ENCODE measurements at regions not wholly inside any gene's neighbourhood (a gene's known extent, or its start where the extent isn't known, plus 50 kb on each side); places are given as distances from the start of the nearest gene placed in this dataset.

- DNase-seq, result no peak
These were observed 476.4 kb downstream of the VRK1 start for GRCh38 chr14:97273540-97273939.

DNA sequence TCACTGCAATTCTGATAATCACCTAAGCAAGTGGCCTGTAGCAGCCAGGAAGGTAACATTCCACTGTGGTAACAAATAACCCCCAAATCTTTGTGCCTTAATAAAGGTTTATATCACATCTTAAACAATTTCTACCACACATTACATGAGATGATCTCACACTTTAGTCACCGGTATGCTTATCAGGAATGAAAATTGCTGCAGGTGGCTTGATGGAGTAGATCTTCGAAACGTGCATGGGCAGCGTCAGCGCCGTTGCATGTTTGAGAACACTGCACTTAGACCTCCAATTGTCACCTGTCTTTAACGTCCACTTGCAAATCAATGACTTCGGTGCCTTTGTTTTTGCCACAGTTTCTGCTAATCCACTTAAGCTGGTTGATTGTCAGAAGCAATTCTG, 477.4 kb downstream of the VRK1 start:
- no peak for DNase-seq

DNA sequence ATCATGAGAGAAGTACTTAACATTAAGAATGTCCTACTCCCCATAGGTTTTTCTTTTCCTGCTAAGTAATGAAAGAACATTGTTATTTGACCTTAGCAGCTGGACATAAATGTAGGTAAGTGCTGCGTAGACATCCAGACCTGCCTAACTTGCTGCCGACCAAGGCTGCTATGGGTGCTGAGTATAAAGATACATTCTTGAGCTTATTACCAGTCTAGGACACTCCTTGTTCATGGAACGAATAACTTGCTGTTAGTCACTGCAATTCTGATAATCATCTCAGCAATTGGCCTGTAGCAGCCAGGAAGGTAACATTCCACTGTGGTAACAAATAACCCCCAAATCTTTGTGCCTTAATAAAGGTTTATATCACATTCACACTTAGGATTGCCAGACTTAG, 478.1 kb downstream of the VRK1 start:
- DNase-seq, result no peak

DNA sequence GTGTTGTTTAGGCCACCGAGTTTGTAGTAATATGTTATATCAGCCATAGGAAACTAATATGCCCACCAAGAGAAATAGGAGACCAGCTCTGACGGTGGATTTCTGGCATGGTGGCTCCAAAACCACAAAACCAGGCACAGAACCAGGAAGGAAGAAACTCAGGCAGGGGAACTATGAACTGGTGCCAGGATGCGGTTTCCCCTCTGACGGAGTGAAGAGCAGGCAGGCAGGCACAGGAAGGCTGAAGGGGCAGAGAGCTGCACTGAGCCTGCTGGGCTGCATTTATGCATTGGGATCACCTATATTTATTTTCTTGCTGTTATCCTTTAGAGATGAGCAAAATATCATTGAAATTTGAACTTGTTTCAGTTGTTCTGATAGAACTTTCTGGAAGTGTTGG, 479.4 kb downstream of the VRK1 start:
- DNase-seq, result no peak

- no peak for DNase-seq
These were observed 480.5 kb downstream of the VRK1 start for GRCh38 chr14:97277711-97278110.

DNA sequence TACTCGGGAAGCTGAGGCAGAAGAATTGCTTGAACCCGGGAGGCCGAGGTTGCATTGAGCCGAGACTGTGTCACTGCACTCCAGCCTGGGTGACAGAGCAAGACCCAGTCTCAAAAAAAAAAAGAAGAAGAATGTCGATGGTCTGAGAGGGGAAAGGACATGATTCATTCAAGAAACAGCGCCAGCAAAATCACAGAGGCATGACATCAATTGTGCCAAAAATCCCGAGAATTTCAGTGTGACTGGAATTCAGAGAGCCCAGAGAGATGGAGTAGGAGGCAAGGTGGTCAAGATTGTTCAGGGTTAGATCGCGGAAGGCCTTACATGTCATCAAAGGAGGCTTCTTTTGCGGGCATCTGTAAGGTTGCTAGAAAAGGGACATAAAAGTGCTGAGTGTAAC, 483.3 kb downstream of the VRK1 start:
- DNase-seq, result no peak

DNA sequence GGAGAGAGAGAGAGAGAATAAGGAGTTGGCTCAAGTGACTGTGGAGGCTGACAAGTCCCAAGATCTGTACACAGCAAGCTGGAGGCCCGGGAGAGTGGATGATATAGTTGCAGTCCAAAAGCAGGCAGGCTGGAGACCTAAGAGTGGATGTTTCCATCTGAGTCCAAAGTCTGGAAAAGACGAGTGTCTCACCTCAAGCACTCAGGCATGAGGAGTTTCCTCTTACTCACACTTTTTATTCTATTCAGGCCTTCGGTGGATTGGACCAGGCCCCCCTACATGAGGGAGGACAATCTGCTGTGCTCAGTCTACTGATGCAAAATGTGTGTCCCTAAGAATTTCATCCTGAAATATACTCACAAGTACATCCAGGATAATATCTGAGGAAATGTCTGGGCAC, 484.6 kb downstream of the VRK1 start:
- no peak for DNase-seq

- no peak for DNase-seq
These were observed 485.2 kb downstream of the VRK1 start for GRCh38 chr14:97282210-97283004.

DNA sequence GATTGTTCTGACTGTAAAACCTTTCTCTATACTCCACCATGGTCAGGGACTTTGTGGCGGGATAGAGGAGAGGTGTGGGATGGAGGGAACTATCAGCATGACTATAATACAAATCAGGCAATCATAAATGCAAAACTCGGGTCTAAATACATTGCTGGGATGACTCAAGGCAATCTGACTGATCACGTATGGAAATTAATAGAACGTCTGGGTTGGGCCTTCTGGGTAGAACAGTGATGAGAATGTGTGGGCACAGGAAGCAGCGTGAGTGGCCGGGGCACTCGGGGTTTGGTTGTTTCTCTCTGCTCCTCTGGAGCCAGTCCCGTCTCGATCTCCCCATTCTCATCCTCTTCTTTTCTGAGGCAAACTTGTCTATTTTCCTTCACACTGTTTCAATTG, 485.8 kb downstream of the VRK1 start:
- DNase-seq, result no peak

- DNase-seq, result no peak
These were observed 486.2 kb downstream of the VRK1 start for GRCh38 chr14:97283426-97283825.

- DNase-seq, result no peak
These were observed 486.7 kb downstream of the VRK1 start for GRCh38 chr14:97283841-97284240.

DNA sequence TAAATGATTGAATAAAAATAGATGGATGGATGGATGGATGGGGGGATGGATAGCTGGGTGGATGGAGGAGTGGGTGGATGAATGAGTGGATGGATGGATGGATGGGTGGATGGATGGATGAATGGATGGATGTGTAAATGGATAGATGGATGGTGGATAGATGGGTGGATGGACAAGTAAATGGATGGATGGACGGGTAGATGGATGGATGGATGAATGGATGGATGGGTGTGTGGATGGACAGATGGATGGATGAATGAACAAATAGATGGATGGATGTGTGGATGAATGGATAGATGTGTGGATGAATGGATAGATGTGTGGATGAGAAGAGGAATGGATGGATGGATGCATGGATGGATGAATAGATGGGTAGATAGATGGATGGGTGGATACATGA, 490.8 kb downstream of the VRK1 start:
- no peak for DNase-seq

DNA sequence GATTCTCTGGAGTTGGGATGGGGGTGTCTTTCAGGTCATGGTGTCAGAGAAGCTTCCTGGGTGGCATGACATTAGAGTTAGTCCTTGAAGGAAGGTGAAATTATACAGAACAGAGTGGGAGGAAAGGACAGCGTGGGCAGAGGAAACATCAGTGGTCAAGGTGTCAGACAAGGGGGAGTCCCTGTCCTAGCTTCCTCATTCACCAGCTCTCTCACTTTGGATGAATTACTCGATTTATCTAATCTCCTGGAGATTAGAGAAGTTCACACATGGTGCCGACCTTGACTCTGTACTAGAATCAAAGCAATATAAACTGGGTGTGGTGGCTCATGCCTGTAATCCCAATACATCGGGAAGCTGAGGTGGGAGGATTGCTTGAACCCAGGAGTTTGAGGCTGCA, 492.9 kb downstream of the VRK1 start:
- DNase-seq, result no peak

DNA sequence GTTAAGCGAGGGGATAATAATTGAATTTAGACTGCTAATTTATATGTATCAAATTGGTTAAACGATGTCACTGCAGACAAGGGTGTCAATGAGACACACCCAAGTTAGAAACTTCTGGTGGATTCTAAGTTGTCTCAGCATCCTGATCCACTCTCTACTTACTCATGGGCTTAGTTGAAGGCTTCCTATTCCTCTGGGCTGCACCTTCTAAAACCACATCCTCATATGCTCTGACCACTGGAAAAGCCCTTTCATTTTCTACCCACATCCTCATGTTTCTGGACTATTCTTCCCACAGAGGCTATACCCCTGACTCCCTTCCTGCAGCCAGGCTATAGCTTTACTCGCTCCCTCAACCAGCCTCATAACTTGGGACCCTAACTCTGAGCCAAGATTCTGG, 493.8 kb downstream of the VRK1 start:
- DNase-seq, result no peak

GRCh38 chr14:97293659-97294058, 496.5 kb downstream of the VRK1 start:
- DNase-seq, result no peak

- no peak for DNase-seq
These were observed 498.0 kb downstream of the VRK1 start for GRCh38 chr14:97295108-97295710.

- no peak for DNase-seq
These were observed 499.0 kb downstream of the VRK1 start for GRCh38 chr14:97296176-97296575.

GRCh38 chr14:97297100-97297499, 499.9 kb downstream of the VRK1 start:
- no peak for DNase-seq

- DNase-seq, result no peak
These were observed 501.1 kb downstream of the VRK1 start for GRCh38 chr14:97298331-97298730.

DNA sequence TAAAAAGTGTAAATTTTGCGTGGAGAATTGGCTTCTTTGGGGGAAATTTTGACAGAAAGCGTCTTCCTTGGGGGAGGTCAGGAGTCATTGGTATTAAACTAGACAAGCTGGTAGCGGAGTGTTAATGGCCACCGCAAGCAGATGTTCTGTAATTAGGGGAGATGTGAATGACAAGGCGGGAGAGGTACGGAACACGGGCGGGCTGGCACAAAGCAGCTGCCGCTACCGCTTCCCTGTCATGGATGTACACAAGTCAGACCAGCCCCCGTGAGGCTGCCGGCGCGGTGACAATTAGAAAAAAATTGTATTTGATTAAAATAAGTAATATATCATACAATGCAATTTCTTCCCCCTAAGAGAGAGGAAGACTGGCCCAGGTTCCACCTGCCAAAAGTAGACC, 501.6 kb downstream of the VRK1 start:
- no peak for DNase-seq

- no peak for DNase-seq
These were observed 502.5 kb downstream of the VRK1 start for GRCh38 chr14:97299661-97300060.

DNA sequence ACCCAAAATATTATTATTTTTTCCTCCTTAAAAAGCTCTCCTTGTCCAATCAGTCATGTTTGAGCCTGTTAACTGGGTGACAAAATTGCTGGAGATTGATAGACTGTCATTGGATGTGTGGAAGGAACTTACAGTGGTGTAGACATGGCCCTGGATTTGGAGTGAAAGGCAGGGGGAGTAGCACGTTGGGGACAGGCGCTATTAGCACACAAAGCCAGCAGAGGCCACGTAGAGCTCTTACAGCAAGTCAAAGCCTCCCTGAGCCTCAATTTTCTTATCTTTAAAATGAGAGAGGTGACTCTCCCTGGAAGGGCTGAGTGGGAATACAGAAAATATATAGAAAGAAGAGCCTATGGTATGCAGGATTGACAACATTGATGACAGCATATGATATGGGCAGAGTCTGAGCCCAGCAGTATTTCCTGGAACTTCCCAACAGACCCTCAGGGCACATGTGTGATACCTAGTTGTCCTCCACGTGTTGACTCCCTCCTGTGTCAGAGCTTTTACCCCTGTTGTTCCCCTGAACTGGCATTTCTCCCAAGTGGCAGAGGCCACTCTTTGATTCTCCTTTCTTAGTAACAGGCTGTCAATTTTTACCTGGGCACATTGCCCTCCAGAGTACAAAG, 504.9 kb downstream of the VRK1 start:
- no peak for DNase-seq

DNA sequence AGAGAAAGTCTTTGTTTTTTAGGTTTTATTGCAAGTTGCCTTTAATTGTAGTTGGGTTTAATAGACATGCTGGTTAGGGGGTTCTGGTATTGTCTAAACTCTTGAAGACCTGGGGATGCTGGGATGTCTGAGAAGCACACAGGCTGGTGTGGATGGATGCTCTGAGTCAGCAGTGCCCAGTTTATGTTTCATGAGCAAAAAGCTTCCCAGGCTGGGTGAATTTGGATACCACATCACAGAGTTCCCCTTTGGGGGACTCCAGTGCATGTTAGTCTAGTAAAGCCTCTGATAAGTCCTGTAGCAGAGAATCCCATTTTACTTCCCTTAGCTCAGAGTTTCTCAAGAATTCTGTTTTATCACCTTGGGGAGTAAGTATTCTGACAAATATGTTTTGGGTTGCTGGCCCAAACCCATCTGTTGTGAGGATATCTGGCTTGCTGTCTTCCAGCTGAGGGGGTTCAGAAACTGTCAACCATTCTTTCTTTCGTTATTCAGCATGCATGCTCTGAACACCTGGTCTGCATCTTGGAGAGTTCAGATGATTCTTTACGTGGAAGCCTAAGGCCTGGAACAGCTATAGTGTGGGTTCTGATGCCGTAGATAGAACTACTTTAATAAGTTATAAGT, 509.1 kb downstream of the VRK1 start:
- DNase-seq, result no peak

GRCh38 chr14:97306760-97307246, 509.6 kb downstream of the VRK1 start:
- DNase-seq, result no peak

Data from NCI-H446 treated with DMSO at 0.1 percent for 48 hours (cell line).